ENCODE measurements at regions not wholly inside any gene's neighbourhood (a gene's known extent, or its start where the extent isn't known, plus 50 kb on each side); places are given as distances from the start of the nearest gene placed in this dataset.

GRCh38 chr13:70370924-70371323 is 262.7 kb upstream of the KLHL1 start:
- DNase-seq: peak; percentile 6

GRCh38 chr13:70366720-70367119 is 258.5 kb upstream of the KLHL1 start:
- no peak for DNase-seq

- peak; percentile 4 for DNase-seq
These were observed 255.7 kb upstream of the KLHL1 start for GRCh38 chr13:70363991-70364390.

GRCh38 chr13:70362820-70363570 is 254.7 kb upstream of the KLHL1 start:
- DNase-seq: no peak

- no peak for DNase-seq
These were observed 248.8 kb upstream of the KLHL1 start for GRCh38 chr13:70357031-70357430.

- DNase-seq: no peak
These were observed 244.8 kb upstream of the KLHL1 start for GRCh38 chr13:70353096-70353495.

GRCh38 chr13:70347947-70348620 is 239.8 kb upstream of the KLHL1 start:
- DNase-seq: no peak

- DNase-seq: no peak
These were observed 231.5 kb upstream of the KLHL1 start for GRCh38 chr13:70339738-70340137.

GRCh38 chr13:70338609-70339008 is 230.4 kb upstream of the KLHL1 start:
- DNase-seq: no peak

- DNase-seq: no peak
These were observed 228.6 kb upstream of the KLHL1 start for GRCh38 chr13:70336866-70337265.

- DNase-seq: no peak
These were observed 225.5 kb upstream of the KLHL1 start for GRCh38 chr13:70333752-70334151.

- DNase-seq: no peak
These were observed 222.6 kb upstream of the KLHL1 start for GRCh38 chr13:70330697-70331361.

GRCh38 chr13:70324519-70324918 is 216.3 kb upstream of the KLHL1 start:
- no peak for DNase-seq

GRCh38 chr13:70311191-70311590 is 202.9 kb upstream of the KLHL1 start:
- DNase-seq: no peak

- no peak for DNase-seq
These were observed 202.3 kb upstream of the KLHL1 start for GRCh38 chr13:70310396-70311119.

GRCh38 chr13:70297189-70297616 is 189.0 kb upstream of the KLHL1 start:
- no peak for DNase-seq

- DNase-seq: no peak
These were observed 176.1 kb upstream of the KLHL1 start for GRCh38 chr13:70284371-70284770.

GRCh38 chr13:70275841-70276240 is 167.6 kb upstream of the KLHL1 start:
- no peak for DNase-seq

- no peak for DNase-seq
These were observed 147.2 kb upstream of the KLHL1 start for GRCh38 chr13:70255406-70255991.

GRCh38 chr13:70253834-70254233 is 145.6 kb upstream of the KLHL1 start:
- DNase-seq: no peak

- DNase-seq: no peak
These were observed 145.2 kb upstream of the KLHL1 start for GRCh38 chr13:70253411-70253810.

- DNase-seq: no peak
These were observed 141.2 kb upstream of the KLHL1 start for GRCh38 chr13:70249332-70250064.
